DND-41 (cell line): ENCODE measurements at regions not wholly inside any gene's neighbourhood (a gene's known extent, or its start where the extent isn't known, plus 50 kb on each side); places are given as distances from the start of the nearest gene placed in this dataset.

Source experiments
- CTCF ChIP-seq: IDR thresholded peaks from 2 replicates; pipeline ENCODE4 v1.5.1; 2012; ENCODE audit warnings: borderline replicate concordance, low read length, moderate library complexity, mild to moderate bottlenecking; ENCODE audit not compliant: poor library complexity, severe bottlenecking; ENCODE audit errors: extremely low read depth
- EZH2 ChIP-seq: IDR thresholded peaks from 3 replicates; pipeline ENCODE4 v1.6.1; 2012; ENCODE audit warnings: borderline replicate concordance, low read depth, mild to moderate bottlenecking, moderate library complexity, low read length, inconsistent platforms; ENCODE audit not compliant: severe bottlenecking

- TF ChIP-seq CTCF (no peak), EZH2 (no peak)
These were observed 192.3 kb upstream of the RBMS3 start for GRCh38 chr3:29088579-29088978.
